HG02840 (cell line): ENCODE measurements at regions not wholly inside any gene's neighbourhood (a gene's known extent, or its start where the extent isn't known, plus 50 kb on each side); places are given as distances from the start of the nearest gene placed in this dataset.
"Not testable (repeated sequence)": the region's sequence is repeated elsewhere in the genome, so short reads cannot be mapped to it uniquely, and the experiment has no call there.

ENCODE experiments used
- ATAC-seq: cut with Tn5 transposase; IDR thresholded peaks from one replicate; pipeline ENCODE4 v1.9.1; 2021; ENCODE audit warnings: mild to moderate bottlenecking, moderate library complexity, moderate number of reproducible peaks; ENCODE audit not compliant: unreplicated experiment, low FRiP score

GRCh38 chr22:19658057-19658966 lies 56.0 kb upstream of the SEPTIN5 start:
- ATAC-seq: no peak

- ATAC-seq: no peak
Observed at GRCh38 chr22:19658967-19659804, 55.1 kb upstream of the SEPTIN5 start.

- no peak for ATAC-seq
Observed at GRCh38 chr22:19659805-19660345, 54.4 kb upstream of the SEPTIN5 start.

- not testable (repeated sequence) for ATAC-seq
Observed at GRCh38 chr22:19660583-19660982, 53.7 kb upstream of the SEPTIN5 start.

GRCh38 chr22:19661156-19661555 lies 53.1 kb upstream of the SEPTIN5 start:
- ATAC-seq: no peak

- not testable (repeated sequence) for ATAC-seq
Observed at GRCh38 chr22:19662049-19662684, 52.1 kb upstream of the SEPTIN5 start.

GRCh38 chr22:19663286-19663815 lies 51.0 kb upstream of the SEPTIN5 start:
- ATAC-seq: no peak

- ATAC-seq: no peak
Observed at GRCh38 chr22:19663821-19664355, 50.4 kb upstream of the SEPTIN5 start.

GRCh38 chr22:19664406-19664805 lies 49.9 kb upstream of the SEPTIN5 start:
- no peak for ATAC-seq
